ENCODE measurements at regions not wholly inside any gene's neighbourhood (a gene's known extent, or its start where the extent isn't known, plus 50 kb on each side); places are given as distances from the start of the nearest gene placed in this dataset.

GRCh38 chr12:45629292-45629691, 100.2 kb upstream of the ARID2 start (continued):
- TF ChIP-seq ZBTB33 (IDR thresholded peaks at IDR 0.05; ENCODE audit: borderline replicate concordance, low read depth) = no peak
- TF ChIP-seq, protein P1, sequence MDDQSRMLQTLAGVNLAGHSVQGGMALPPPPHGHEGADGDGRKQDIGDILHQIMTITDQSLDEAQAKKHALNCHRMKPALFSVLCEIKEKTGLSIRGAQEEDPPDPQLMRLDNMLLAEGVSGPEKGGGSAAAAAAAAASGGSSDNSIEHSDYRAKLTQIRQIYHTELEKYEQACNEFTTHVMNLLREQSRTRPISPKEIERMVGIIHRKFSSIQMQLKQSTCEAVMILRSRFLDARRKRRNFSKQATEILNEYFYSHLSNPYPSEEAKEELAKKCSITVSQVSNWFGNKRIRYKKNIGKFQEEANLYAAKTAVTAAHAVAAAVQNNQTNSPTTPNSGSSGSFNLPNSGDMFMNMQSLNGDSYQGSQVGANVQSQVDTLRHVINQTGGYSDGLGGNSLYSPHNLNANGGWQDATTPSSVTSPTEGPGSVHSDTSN (IDR thresholded peaks at IDR 0.05) = no peak
- no peak for TF ChIP-seq NFIC (IDR thresholded peaks at IDR 0.05; ENCODE audit: borderline replicate concordance)
- TF ChIP-seq EP300 (IDR thresholded peaks at IDR 0.05; ENCODE audit: borderline replicate concordance in 1 of 2, low read depth in 1 of 2, low read length in 1 of 2) = no peak
- TF ChIP-seq RFX5 (IDR thresholded peaks at IDR 0.05; ENCODE audit: low read length) = no peak
- TF ChIP-seq JUND (IDR thresholded peaks at IDR 0.05) = no peak
- TF ChIP-seq POLR2AphosphoS5 (IDR thresholded peaks at IDR 0.05; ENCODE audit: low read depth, low read length) = no peak
- TF ChIP-seq GABPA (IDR thresholded peaks at IDR 0.05; ENCODE audit: low read depth) = no peak
- no peak for TF ChIP-seq NRF1 (IDR thresholded peaks at IDR 0.05; ENCODE audit: low read depth, low read length)

- H3K9me3 ChIP-seq = no peaks in the 10 kb centered on the region
- no peaks in the 10 kb centered on the region for H3K36me3 ChIP-seq (replicated peaks in 1 of 2; ENCODE audit: control insufficient read depth in 1 of 2, insufficient read depth in 2 of 2, low read length in 1 of 2)
- H3K4me2 ChIP-seq = no peak overlapping the region
- no peak for DNase-seq
- H3K27ac ChIP-seq (ENCODE audit: low read depth in 2 of 2, low read length in 1 of 2) = no peak overlapping the region
- no peaks in the 10 kb centered on the region; the same call in 1 of the 2 replicates for H3K27me3 ChIP-seq (ENCODE audit: insufficient read depth)
- no peaks in the 10 kb centered on the region for H3F3A ChIP-seq (replicated peaks; ENCODE audit: insufficient read depth)
- no peaks in the 10 kb centered on the region for H3K9me2 ChIP-seq
- TF ChIP-seq, protein P1 (IDR thresholded peaks at IDR 0.05) = no peak
- TF ChIP-seq EP300 (IDR thresholded peaks at IDR 0.05; ENCODE audit: borderline replicate concordance in 1 of 2, low read depth in 1 of 2, low read length in 1 of 2) (no peak), GABPA (IDR thresholded peaks at IDR 0.05; ENCODE audit: low read depth) (no peak), RXRA (IDR thresholded peaks at IDR 0.05; ENCODE audit: borderline replicate concordance, low read depth) (no peak), FOSL2 (IDR thresholded peaks at IDR 0.05; ENCODE audit: borderline replicate concordance, low read depth) (no peak), TAF1 (IDR thresholded peaks at IDR 0.05; ENCODE audit: borderline replicate concordance, low read depth, low read length) (no peak), ZBTB33 (IDR thresholded peaks at IDR 0.05; ENCODE audit: borderline replicate concordance, low read depth) (no peak), YY1 (IDR thresholded peaks at IDR 0.05; ENCODE audit: low read depth) (no peak), ELF1 (IDR thresholded peaks at IDR 0.05) (no peak), SMC3 (IDR thresholded peaks at IDR 0.05; ENCODE audit: low read depth, low read length) (no peak), POLR2AphosphoS5 (IDR thresholded peaks at IDR 0.05; ENCODE audit: low read depth, low read length) (no peak), CHD2 (IDR thresholded peaks at IDR 0.05; ENCODE audit: low read length, partially characterized antibody) (no peak), MXI1 (IDR thresholded peaks at IDR 0.05; ENCODE audit: low read depth, low read length) (no peak), RFX5 (IDR thresholded peaks at IDR 0.05; ENCODE audit: low read length) (no peak)
- TF ChIP-seq, protein P2, sequence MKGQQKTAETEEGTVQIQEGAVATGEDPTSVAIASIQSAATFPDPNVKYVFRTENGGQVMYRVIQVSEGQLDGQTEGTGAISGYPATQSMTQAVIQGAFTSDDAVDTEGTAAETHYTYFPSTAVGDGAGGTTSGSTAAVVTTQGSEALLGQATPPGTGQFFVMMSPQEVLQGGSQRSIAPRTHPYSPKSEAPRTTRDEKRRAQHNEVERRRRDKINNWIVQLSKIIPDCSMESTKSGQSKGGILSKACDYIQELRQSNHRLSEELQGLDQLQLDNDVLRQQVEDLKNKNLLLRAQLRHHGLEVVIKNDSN (IDR thresholded peaks at IDR 0.05; ENCODE audit: borderline replicate concordance, low read depth) = no peak
- no peak overlapping the region for H3K4me3 ChIP-seq (ENCODE audit: low read depth in 2 of 2, low read length in 1 of 2)
- no peaks in the 10 kb centered on the region for H3K79me2 ChIP-seq (ENCODE audit: insufficient read depth)
- no peaks in the 10 kb centered on the region; a peak in 1 of 4 replicates for H3K4me1 ChIP-seq (ENCODE audit: control insufficient read depth in 1 of 2, insufficient read depth in 2 of 2, low read depth in 1 of 2, low read length in 1 of 2)
- ChIA-PET CTCF (no interaction called here), POLR2A (no interaction called here)
- H4K20me1 ChIP-seq (ENCODE audit: insufficient read depth) = no peaks in the 10 kb centered on the region
- H2AFZ ChIP-seq (ENCODE audit: low read depth) = no peak overlapping the region
- WGBS (ENCODE audit: low lambda C conversion rate) = 86% methylated on average over 1 of the region's 1 CpG
- no peak overlapping the region for H3K9ac ChIP-seq
Observed at GRCh38 chr12:45633733-45634132, 95.8 kb upstream of the ARID2 start.

All from SK-N-SH (cell line).